RWPE2 (cell line): ENCODE measurements at regions not wholly inside any gene's neighbourhood (a gene's known extent, or its start where the extent isn't known, plus 50 kb on each side); places are given as distances from the start of the nearest gene placed in this dataset.

ENCODE experiments used
- ATAC-seq: fragments of 200-7000 bp; cut with Tn5 transposase; 3 replicates; pipeline ENCODE4 v1.9.1; 2021; ENCODE audit warnings: low read depth
- DNase-seq: peaks from one replicate; pipeline ENCODE4 v3.0.0-alpha.2; 2020; ENCODE audit warnings: low spot score
- H3K27ac ChIP-seq: fragments of 450-650 bp; 2 replicates; pipeline ENCODE4 v1.5.1; 2017; ENCODE audit warnings: mild to moderate bottlenecking; ENCODE audit not compliant: poor library complexity, severe bottlenecking
- H3K27me3 ChIP-seq: fragments of 250-450 bp; sonication (Bioruptor Pico); 2 replicates; pipeline ENCODE4 v1.5.1; 2021; ENCODE audit warnings: mild to moderate bottlenecking, moderate library complexity; ENCODE audit not compliant: insufficient read depth, poor library complexity, severe bottlenecking
- H3K36me3 ChIP-seq: fragments of 250-450 bp; sonication (Bioruptor Pico); 2 replicates; pipeline ENCODE4 v1.5.1; 2020; ENCODE audit warnings: low read depth, mild to moderate bottlenecking, moderate library complexity
- H3K4me1 ChIP-seq: fragments of 250-450 bp; sonication (Bioruptor Pico); 2 replicates; pipeline ENCODE4 v1.5.1; 2021; ENCODE audit warnings: mild to moderate bottlenecking, moderate library complexity; ENCODE audit not compliant: insufficient read depth, poor library complexity, severe bottlenecking
- H3K4me3 ChIP-seq: fragments of 250-450 bp; sonication (Bioruptor Pico); 2 replicates; pipeline ENCODE4 v1.5.1; 2021; ENCODE audit warnings: mild to moderate bottlenecking, moderate library complexity; ENCODE audit not compliant: severe bottlenecking
- H3K9me3 ChIP-seq: fragments of 250-450 bp; sonication (Bioruptor Pico); 2 replicates; pipeline ENCODE4 v1.5.1; 2021; ENCODE audit warnings: mild to moderate bottlenecking, moderate library complexity; ENCODE audit not compliant: severe bottlenecking
- CTCF ChIP-seq: fragments of 450-650 bp; IDR thresholded peaks from one replicate; pipeline ENCODE4 v1.5.1; 2017; ENCODE audit warnings: mild to moderate bottlenecking, moderate library complexity; ENCODE audit not compliant: poor library complexity, severe bottlenecking

- Histone ChIP-seq H3K36me3 (no peaks in the 10 kb centered on the region), H3K4me3 (no peak overlapping the region), H3K9me3 (no peaks in the 10 kb centered on the region), H3K27me3 (no peaks in the 10 kb centered on the region), H3K27ac (no peak overlapping the region), H3K4me1 (no peaks in the 10 kb centered on the region)
- DNase-seq (no peak), ATAC-seq (no peak)
- TF ChIP-seq CTCF, result no peak
Measured at GRCh38 chr2:22628906-22629305, 756.1 kb upstream of the KLHL29 start.

- H3K4me3 ChIP-seq, result no peak overlapping the region
- H3K36me3 ChIP-seq, result no peaks in the 10 kb centered on the region
- TF ChIP-seq CTCF, result no peak
- ATAC-seq (no peak), DNase-seq (no peak)
- H3K9me3 ChIP-seq, result no peaks in the 10 kb centered on the region
- H3K27me3 ChIP-seq, result no peaks in the 10 kb centered on the region
- H3K4me1 ChIP-seq, result no peaks in the 10 kb centered on the region
- no peak overlapping the region for H3K27ac ChIP-seq
Measured at GRCh38 chr2:22634167-22634566, 750.8 kb upstream of the KLHL29 start.

DNA sequence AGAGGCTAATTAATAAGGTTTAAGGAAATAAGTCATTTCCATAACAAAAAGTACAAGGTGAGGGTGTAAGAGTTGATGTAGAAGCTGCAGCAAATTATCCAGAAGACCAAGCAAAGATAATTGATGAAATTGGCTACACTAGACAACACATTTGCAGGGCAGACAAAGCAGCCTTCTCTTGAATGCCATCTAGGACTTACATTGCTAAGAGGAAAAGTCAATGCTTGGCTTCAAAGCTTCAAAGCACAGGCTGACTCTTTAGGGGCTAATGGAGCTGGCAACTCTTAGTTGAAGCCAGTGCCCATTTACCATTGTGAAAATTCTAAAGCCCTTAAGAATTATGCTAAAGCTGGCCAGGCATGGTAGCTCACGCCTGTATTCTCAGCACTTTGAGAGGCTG is 728.6 kb upstream of the KLHL29 start:
- DNase-seq (no peak), ATAC-seq (no peak)
- Histone ChIP-seq H3K9me3 (no peaks in the 10 kb centered on the region), H3K4me1 (no peaks in the 10 kb centered on the region), H3K27ac (no peak overlapping the region), H3K36me3 (no peaks in the 10 kb centered on the region), H3K4me3 (no peak overlapping the region), H3K27me3 (no peaks in the 10 kb centered on the region)
- TF ChIP-seq CTCF, result no peak

DNA sequence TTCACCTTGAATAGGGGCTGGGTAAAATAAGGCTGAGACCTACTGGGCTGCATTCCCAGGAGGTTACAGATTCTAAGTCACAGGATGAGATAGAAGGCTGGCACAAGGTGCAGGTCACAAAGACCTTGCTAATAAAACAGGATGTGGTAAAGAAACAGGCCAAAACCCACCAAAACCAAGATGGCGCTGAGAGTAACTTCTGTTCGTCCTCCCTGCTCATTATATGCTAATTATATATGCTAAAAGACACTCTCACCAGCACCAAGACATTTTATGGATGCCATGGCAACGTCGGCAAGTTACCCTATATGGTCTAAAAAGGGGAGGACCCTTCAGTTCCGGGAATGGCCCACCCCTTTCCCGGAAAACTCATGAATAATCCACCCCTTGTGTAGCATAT is 711.5 kb upstream of the KLHL29 start:
- Histone ChIP-seq H3K27ac (no peak overlapping the region), H3K27me3 (peaks cover 3% of the 10 kb centered on the region), H3K4me1 (no peaks in the 10 kb centered on the region), H3K4me3 (no peak overlapping the region), H3K9me3 (peaks cover 3% of the 10 kb centered on the region), H3K36me3 (no peaks in the 10 kb centered on the region)
- DNase-seq, result no peak
- ATAC-seq, result no peak
- no peak for TF ChIP-seq CTCF

DNA sequence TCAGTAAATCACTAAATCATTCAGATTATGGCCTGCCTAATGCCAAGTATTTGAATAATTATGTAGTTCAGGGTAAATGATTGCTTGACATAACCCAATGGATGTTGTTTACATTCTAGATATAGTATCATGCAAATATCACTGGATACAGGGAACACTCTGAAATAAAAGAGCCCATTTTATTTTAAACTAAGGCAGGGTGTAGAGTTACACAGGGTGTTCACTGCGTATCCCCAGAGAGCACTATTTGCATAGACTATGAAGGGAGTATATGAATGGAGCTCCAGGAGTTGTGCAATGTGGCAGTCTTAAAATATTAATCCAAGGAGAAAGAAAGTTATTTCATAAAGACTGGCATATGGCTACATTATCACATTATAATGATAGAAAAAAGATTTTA is 701.1 kb upstream of the KLHL29 start:
- H3K36me3 ChIP-seq, result no peaks in the 10 kb centered on the region
- H3K9me3 ChIP-seq, result no peaks in the 10 kb centered on the region
- TF ChIP-seq CTCF, result no peak
- DNase-seq (no peak), ATAC-seq (no peak)
- no peaks in the 10 kb centered on the region for H3K27me3 ChIP-seq
- no peaks in the 10 kb centered on the region for H3K4me1 ChIP-seq
- H3K4me3 ChIP-seq, result no peak overlapping the region
- H3K27ac ChIP-seq, result no peak overlapping the region
